HG03575 (cell line): ENCODE measurements at regions not wholly inside any gene's neighbourhood (a gene's known extent, or its start where the extent isn't known, plus 50 kb on each side); places are given as distances from the start of the nearest gene placed in this dataset.

Experiments used
- ATAC-seq: cut with Tn5 transposase; IDR thresholded peaks from one replicate; pipeline ENCODE4 v1.9.1; 2021; ENCODE audit not compliant: unreplicated experiment, insufficient number of reproducible peaks, low FRiP score; ENCODE audit errors: extremely low read depth

DNA sequence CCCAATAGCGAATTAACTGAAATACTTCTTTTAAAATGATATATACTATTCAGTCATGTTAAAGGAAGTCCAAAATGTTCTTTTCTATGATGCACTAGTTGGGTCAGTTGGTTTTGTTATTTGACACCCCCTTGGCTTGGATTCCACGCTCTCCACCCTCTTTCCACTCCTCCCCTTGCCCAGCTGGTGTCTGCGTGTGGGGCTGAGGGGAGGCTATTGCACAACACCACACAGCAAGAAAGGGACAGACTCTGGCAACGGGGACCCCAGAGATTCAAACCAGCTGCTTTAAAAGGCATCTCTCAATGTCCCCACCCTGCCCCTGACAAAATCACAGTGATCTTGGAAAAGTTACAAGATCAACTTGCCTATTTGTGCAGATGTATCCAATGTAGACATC, 394.3 kb downstream of the TGFB2 start:
- ATAC-seq, result no peak

GRCh38 chr1:218741852-218742251, 396.7 kb downstream of the TGFB2 start:
- no peak for ATAC-seq

- no peak for ATAC-seq
These were observed 397.5 kb downstream of the TGFB2 start for GRCh38 chr1:218742467-218743262.

- ATAC-seq, result no peak
These were observed 398.8 kb downstream of the TGFB2 start for GRCh38 chr1:218743861-218744505.

DNA sequence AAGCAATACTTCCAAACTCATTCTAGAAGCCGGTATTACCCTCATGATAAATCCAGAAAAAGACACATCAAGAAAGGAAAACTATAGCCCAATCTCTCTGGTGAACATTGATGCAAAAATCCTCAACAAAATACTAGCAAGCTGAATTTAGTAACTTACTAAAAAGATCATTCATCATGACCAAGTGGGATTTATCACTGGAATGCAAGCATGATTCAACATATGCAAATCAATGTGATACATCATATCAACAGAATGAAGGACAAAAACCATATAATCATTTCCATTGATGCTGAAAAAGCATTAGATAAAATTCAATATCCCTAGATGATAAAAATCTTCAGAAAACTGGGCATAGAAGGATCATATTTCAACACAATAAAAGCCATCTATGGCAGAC, 402.9 kb downstream of the TGFB2 start:
- no peak for ATAC-seq

GRCh38 chr1:218750216-218750970, 405.3 kb downstream of the TGFB2 start:
- no peak for ATAC-seq

DNA sequence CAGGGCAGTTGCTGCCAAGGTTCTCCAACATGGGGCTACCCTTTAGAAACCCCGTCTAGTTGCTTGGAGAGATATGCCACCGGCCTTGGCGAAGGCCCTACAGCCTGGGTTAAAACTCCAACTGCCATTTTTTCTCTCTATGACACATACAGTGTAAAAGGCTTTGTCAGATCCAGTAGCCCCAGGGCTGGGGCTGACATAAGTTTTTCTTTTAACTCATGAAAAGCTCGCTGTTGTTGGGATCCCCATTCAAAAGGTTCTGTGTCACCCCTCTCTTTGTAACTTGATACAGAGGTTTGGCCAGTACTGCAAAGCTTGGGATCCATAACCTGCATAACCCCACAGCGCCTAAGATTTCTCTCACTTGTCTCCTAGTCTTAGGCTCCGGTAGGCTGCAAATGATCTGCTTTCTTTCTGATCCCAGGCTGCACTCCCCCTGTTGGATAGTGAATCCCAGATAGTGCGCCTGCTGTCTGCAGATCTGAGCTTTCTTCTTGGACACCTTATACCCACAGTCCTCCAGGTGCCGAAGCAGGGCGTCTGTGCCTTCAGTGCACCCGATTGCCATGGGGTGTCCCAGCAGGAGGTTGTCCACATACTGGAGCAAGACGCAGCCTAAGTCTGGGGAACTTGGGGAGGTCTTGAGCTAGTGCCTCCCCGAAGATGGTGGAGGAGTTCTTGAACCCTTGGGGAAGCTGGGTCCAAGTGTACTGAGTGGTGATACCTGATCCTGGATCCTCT, 406.2 kb downstream of the TGFB2 start:
- no peak for ATAC-seq

DNA sequence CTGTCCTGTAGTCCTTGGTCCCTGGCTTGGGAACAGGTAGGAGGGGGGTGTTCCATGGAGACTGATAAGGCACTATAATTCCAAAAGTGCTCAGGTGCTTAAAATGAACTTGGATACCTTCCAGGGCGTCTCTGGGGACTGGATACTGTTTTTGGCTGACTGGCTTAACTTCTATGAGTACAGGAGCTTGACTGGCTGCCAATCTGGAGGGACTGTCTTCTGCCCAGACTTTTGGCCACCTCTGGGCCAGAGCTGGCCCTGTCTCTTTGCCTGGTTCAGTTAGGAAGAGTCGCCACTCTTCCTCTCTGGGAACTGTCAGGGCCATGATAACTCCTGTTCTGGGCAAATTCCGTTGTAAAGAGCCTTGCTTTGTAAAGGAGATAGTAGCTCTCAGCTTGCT, 407.0 kb downstream of the TGFB2 start:
- no peak for ATAC-seq

DNA sequence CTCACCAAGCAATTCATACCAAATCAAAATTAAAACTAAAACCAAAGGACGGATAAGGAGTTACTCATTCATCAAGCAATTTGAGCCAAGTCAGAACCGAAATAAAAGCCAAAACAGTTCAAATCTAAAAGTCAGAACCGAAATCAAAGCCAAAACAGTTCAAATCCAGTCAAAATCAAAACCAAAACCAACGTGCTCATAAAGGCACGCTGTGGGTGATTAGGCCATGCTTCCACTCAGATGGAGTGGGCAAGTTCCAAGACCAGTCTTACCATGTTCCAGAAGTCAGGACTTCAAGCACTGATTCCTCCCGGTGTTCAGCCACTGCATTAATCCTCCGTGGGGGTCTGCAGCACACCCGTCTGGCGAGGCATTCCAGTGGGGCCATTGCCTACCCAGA, 409.3 kb downstream of the TGFB2 start:
- no peak for ATAC-seq

DNA sequence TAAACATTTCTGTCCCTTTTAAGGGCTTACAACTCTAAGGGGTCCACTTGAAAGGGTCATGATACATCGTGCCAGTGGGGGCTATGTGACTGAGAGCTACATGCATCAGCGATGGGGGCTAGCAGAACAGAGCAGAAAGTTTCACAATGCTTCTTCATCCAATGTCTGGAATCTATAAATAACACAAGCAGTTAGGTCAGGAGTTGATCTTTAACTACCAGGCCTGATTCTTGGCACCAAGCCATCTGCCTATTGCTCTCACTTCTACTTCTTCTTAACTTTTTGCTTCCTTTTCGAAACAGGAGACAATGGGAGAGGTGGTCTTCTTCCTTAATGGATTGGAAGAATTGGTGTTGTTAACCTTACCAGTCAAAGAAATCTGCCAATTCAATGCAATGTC, 410.0 kb downstream of the TGFB2 start:
- ATAC-seq, result no peak

GRCh38 chr1:218759795-218760194, 413.9 kb upstream of the LYPLAL1 start:
- no peak for ATAC-seq

DNA sequence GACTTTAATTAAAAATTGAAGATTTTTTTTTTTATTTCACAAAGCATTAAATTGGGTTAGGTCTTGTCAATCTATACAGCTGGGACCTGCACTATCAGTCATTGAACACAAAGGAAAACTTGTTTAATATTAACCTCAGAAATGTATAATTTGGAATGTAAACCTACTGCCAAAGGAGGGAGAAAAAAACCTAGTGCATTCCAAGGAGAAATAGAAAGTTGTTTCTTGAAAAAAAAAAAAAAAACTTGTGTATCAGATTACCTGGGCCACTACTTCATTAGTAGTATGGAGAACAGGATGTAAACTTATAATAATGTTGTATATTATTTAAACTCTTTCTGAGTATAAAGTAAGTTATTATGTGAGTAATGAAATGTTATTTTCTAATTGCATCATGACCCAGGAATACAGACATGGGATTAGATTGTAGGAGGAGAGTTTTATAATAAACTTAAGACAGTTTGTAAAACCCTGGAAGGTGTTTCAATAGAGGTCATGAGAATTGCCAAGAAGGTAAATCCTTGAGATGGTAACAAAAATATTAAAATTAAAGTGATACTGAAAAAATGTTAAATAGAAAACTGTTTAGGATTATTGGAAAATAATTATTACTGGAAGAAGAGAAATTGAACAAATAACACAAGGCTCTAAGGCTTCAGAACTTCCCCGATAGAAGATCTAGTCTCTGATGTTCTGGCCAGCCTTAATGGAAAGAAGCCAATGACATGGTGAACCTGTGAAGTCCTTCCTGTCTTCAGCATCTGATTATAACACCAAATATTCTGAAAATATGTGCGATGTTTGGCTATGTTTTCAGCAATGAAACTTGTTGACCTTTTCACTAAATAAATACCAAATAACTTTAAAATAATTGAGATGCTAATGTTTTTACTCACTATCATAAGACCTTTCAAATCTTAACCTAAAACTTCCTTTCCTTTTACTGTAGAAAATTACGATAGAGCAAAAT, 412.8 kb upstream of the LYPLAL1 start:
- ATAC-seq, result no peak

DNA sequence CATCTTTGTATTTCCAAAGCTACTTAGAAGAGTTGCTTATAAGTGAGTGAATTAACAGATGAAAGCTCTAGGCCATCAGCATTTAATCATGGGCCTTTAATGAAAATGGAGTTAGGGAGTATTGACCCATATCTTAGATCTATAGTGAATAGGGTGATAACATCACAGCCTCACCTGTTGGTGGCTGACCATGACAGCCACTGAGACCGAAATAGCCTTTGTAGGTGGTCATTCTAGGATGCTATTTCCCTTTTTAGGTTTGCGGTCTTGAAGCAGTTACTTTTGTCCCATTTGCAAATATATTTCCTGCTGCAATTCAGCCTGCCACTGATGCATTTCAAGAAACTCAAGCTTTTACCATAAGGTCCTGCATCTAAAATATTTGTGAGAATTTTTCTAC, 410.1 kb upstream of the LYPLAL1 start:
- no peak for ATAC-seq

- ATAC-seq, result no peak
These were observed 407.9 kb upstream of the LYPLAL1 start for GRCh38 chr1:218765753-218766152.

DNA sequence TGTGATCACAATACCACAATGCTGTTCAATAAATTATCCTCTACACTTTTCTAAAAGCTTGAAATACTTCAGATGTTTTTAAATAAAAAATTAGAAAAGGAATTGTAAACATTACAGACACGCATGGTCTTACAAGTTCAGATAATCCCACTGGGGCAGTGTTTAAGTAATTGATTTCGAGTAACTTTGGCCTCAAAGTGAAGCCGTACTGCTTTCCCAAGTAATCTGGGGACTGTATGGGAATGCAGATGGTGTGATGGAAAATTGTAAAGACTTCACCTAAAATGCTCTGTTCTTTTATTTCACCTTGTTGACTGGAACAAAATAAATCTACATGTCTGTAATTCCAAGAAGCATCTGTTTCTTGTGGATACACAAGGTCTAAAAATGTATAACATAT, 401.7 kb upstream of the LYPLAL1 start:
- ATAC-seq, result no peak

- no peak for ATAC-seq
These were observed 401.1 kb upstream of the LYPLAL1 start for GRCh38 chr1:218772575-218772974.

GRCh38 chr1:218775501-218776021, 398.1 kb upstream of the LYPLAL1 start:
- ATAC-seq, result no peak
